PC-9 (cell line): ENCODE measurements at regions not wholly inside any gene's neighbourhood (a gene's known extent, or its start where the extent isn't known, plus 50 kb on each side); places are given as distances from the start of the nearest gene placed in this dataset.

Source experiments
- BruUV-seq: library from RNA; stranded (reverse); fragments of 400-500 nt; replicated peaks from 2 replicates; lab custom pipeline; 2021; lab: Mats Ljungman, UMichigan
- CTCF ChIA-PET: fragments of 300-600 bp; sonication (Branson Sonifier 250); formaldehyde crosslinking; loops from one replicate; lab custom pipeline; 2022; ENCODE audit warnings: antibody characterized with exemption; lab: Charles Lee
- POLR2A ChIA-PET: fragments of 300-600 bp; sonication (Branson Sonifier 250); formaldehyde crosslinking; loops from one replicate; lab custom pipeline; 2022; ENCODE audit warnings: antibody characterized with exemption; ENCODE audit not compliant: unreplicated experiment; lab: Charles Lee
- DNase-seq, 2 experiments: peaks; one replicate each; pipeline versions ENCODE4 v3.0.0 to v3.0.0-alpha.2; 2015 to 2022; ENCODE audit warnings: mixed read lengths in 1 of 2
- H2AFZ ChIP-seq: fragments of 200-600 bp; sonication (generic); 2 replicates; pipeline ENCODE4 v1.8.1; 2017; ENCODE audit warnings: antibody characterized with exemption
- H3F3A ChIP-seq: fragments of 200-600 bp; sonication (generic); 2 replicates; pipeline ENCODE4 v1.8.1; 2017; ENCODE audit warnings: antibody characterized with exemption, mild to moderate bottlenecking, low read depth; ENCODE audit not compliant: insufficient read depth
- H3K27ac ChIP-seq: fragments of 200-600 bp; sonication (generic); 2 replicates; pipeline ENCODE4 v1.6.1; 2016; ENCODE audit warnings: mixed run types
- H3K27me3 ChIP-seq: fragments of 200-600 bp; sonication (generic); 2 replicates; pipeline ENCODE4 v1.6.1; 2016; ENCODE audit warnings: low read depth, mixed run types; ENCODE audit not compliant: insufficient read depth
- H3K36me3 ChIP-seq: fragments of 200-600 bp; sonication (generic); 2 replicates; pipeline ENCODE4 v1.6.1; 2016; ENCODE audit warnings: low read depth, mixed run types
- H3K4me1 ChIP-seq: fragments of 200-600 bp; sonication (generic); replicated peaks from 2 replicates; pipeline ENCODE4 v1.6.1; 2016; ENCODE audit warnings: mixed run types; ENCODE audit not compliant: insufficient read depth
- H3K4me2 ChIP-seq: fragments of 200-600 bp; sonication (generic); 2 replicates; pipeline ENCODE4 v1.6.1; 2017; ENCODE audit warnings: mixed run types
- H3K4me3 ChIP-seq: fragments of 200-600 bp; sonication (generic); 2 replicates; pipeline ENCODE4 v1.6.1; 2016; ENCODE audit warnings: mixed run types
- H3K79me2 ChIP-seq: fragments of 200-600 bp; sonication (generic); 2 replicates; pipeline ENCODE4 v1.6.1; 2017; ENCODE audit warnings: low read depth, mixed run types
- H3K9me2 ChIP-seq: fragments of 200-600 bp; sonication (generic); 2 replicates; pipeline ENCODE4 v1.8.1; 2017; ENCODE audit warnings: mild to moderate bottlenecking; ENCODE audit not compliant: insufficient read depth
- H3K9me3 ChIP-seq: fragments of 200-600 bp; sonication (generic); 2 replicates; pipeline ENCODE4 v1.8.1; 2016; ENCODE audit warnings: low read depth; ENCODE audit not compliant: insufficient read depth
- H4K20me1 ChIP-seq: fragments of 200-600 bp; sonication (generic); 2 replicates; pipeline ENCODE4 v1.8.1; 2017; ENCODE audit not compliant: insufficient read depth
- CTCF ChIP-seq: fragments of 200-600 bp; sonication (generic); conservative IDR thresholded peaks from 2 replicates; pipeline ENCODE4 v1.6.1; 2017; ENCODE audit warnings: mixed run types, antibody characterized with exemption, mild to moderate bottlenecking, moderate library complexity
- EZH2 ChIP-seq: fragments of 200-600 bp; sonication (generic); IDR thresholded peaks from 2 replicates; pipeline ENCODE4 v1.8.0; 2017; ENCODE audit warnings: antibody characterized with exemption, low read depth
- intact Hi-C: fragments of 100-400 bp; cut with micrococcal nuclease; formaldehyde crosslinking; loops from one replicate; pipeline ENCODE4 v1.10.0; 2022; ENCODE audit not compliant: unreplicated experiment

GRCh38 chr2:88831792-88832248, 140.3 kb downstream of the RPIA start:
- no peaks in the 10 kb centered on the region for H4K20me1 ChIP-seq
- no peaks in the 10 kb centered on the region for H3K79me2 ChIP-seq
- DNase-seq, result peak in 1 of 2 experiments; percentile 10
- no peaks in the 10 kb centered on the region for H3K9me2 ChIP-seq
- no peak overlapping the region for H3K27ac ChIP-seq
- no peak overlapping the region for H3K4me2 ChIP-seq
- H3K27me3 ChIP-seq, result no peaks in the 10 kb centered on the region; the same call in 1 of the 2 replicates
- POLR2A ChIA-PET, result no interaction called here
- intact Hi-C loops, result no loop called here
- no peaks in the 10 kb centered on the region for H3F3A ChIP-seq
- H2AFZ ChIP-seq, result no peak overlapping the region
- CTCF ChIA-PET, result interaction anchor here (0.6 kb wide), 1 partner anchor 192 kb away, joined by 3 read pairs; no protein-coding TSS in a partner anchor
- no TSS peak for BruUV-seq
- H3K36me3 ChIP-seq, result no peaks in the 10 kb centered on the region
- no peak overlapping the region for H3K4me3 ChIP-seq
- H3K4me1 ChIP-seq, result no peaks in the 10 kb centered on the region
- no peaks in the 10 kb centered on the region for H3K9me3 ChIP-seq
- TF ChIP-seq CTCF (peak; percentile 70), EZH2 (no peak)

GRCh38 chr2:88832311-88832991, 141.0 kb downstream of the RPIA start:
- Histone ChIP-seq H2AFZ (no peak overlapping the region), H3K79me2 (no peaks in the 10 kb centered on the region), H3K9me2 (no peaks in the 10 kb centered on the region), H3K27me3 (no peaks in the 10 kb centered on the region; the same call in 1 of the 2 replicates), H3K27ac (no peak overlapping the region), H3K4me2 (no peak overlapping the region), H3K4me3 (no peak overlapping the region), H3K36me3 (no peaks in the 10 kb centered on the region), H4K20me1 (no peaks in the 10 kb centered on the region), H3K4me1 (no peaks in the 10 kb centered on the region), H3K9me3 (no peaks in the 10 kb centered on the region), H3F3A (no peaks in the 10 kb centered on the region)
- ChIA-PET CTCF (no interaction called here), POLR2A (no interaction called here)
- no peak for DNase-seq
- no TSS peak for BruUV-seq
- TF ChIP-seq EZH2, result no peak
- no peak for TF ChIP-seq CTCF
- intact Hi-C loops, result no loop called here

- ChIA-PET POLR2A (no interaction called here), CTCF (no interaction called here)
- H3K79me2 ChIP-seq, result no peaks in the 10 kb centered on the region
- no peaks in the 10 kb centered on the region for H4K20me1 ChIP-seq
- no peak for DNase-seq
- H3K9me3 ChIP-seq, result no peaks in the 10 kb centered on the region
- H3K27ac ChIP-seq, result no peak overlapping the region
- no peaks in the 10 kb centered on the region for H3F3A ChIP-seq
- no peaks in the 10 kb centered on the region for H3K4me1 ChIP-seq
- no peak overlapping the region for H3K4me2 ChIP-seq
- no peaks in the 10 kb centered on the region for H3K27me3 ChIP-seq
- TF ChIP-seq CTCF (no peak), EZH2 (no peak)
- H3K9me2 ChIP-seq, result no peaks in the 10 kb centered on the region
- H2AFZ ChIP-seq, result no peak overlapping the region
- intact Hi-C loops, result no loop called here
- no peak overlapping the region for H3K4me3 ChIP-seq
- no TSS peak for BruUV-seq
- no peaks in the 10 kb centered on the region for H3K36me3 ChIP-seq
Measured at GRCh38 chr2:88832992-88833389, 141.5 kb downstream of the RPIA start.
